Transverse colon (tissue), 4 donors: ENCODE measurements at regions not wholly inside any gene's neighbourhood (a gene's known extent, or its start where the extent isn't known, plus 50 kb on each side); places are given as distances from the start of the nearest gene placed in this dataset.
"Not testable (repeated sequence)": the region's sequence is repeated elsewhere in the genome, so short reads cannot be mapped to it uniquely, and the experiment has no call there.

ENCODE experiments used
- CTCF ChIP-seq, 5 experiments: fragments of 200-600 bp in 3 of 5; fragments of 450-650 bp in 2 of 5; sonication (generic) in 3 of 5; IDR thresholded peaks; 1 replicate in 2 of 5; 2 replicates in 3 of 5; pipeline ENCODE4 v1.5.1; 2016 to 2017; ENCODE audit warnings: antibody characterized with exemption in 5 of 5, inconsistent platforms in 3 of 5, mild to moderate bottlenecking in 2 of 5, moderate library complexity in 1 of 5
- POLR2AphosphoS5 ChIP-seq, 3 donors: sonication (generic); formaldehyde crosslinking; IDR thresholded peaks; one replicate each; pipeline ENCODE4 v1.6.1; 2016; ENCODE audit warnings: antibody characterized with exemption in 3 of 3

GRCh38 chr21:6499866-6500265 is 4021.5 kb upstream of the TPTE start:
- TF ChIP-seq CTCF, POLR2AphosphoS5 (IDR thresholded peaks at IDR 0.05): not testable (repeated sequence)
